Trophoblast cell (in vitro differentiated cells and primary cell): ENCODE measurements at regions not wholly inside any gene's neighbourhood (a gene's known extent, or its start where the extent isn't known, plus 50 kb on each side); places are given as distances from the start of the nearest gene placed in this dataset.

ENCODE experiments used
- DNase-seq, 2 donors: peaks; one replicate each; pipeline ENCODE4 v3.0.0-alpha.2; 2016
- H2AFZ ChIP-seq: 2 replicates; pipeline ENCODE4 v1.6.1; 2013; ENCODE audit warnings: low read length, moderate library complexity, mild to moderate bottlenecking; ENCODE audit not compliant: insufficient read depth, poor library complexity
- H2AK5ac ChIP-seq: 2 replicates; pipeline ENCODE4 v1.6.1; 2013; ENCODE audit warnings: mild to moderate bottlenecking, low read length
- H2BK120ac ChIP-seq: 2 replicates; pipeline ENCODE4 v1.6.1; 2013; ENCODE audit warnings: low read length, mild to moderate bottlenecking, moderate library complexity; ENCODE audit not compliant: insufficient read depth, poor library complexity
- H2BK12ac ChIP-seq: 2 replicates; pipeline ENCODE4 v1.6.1; 2013; ENCODE audit warnings: mild to moderate bottlenecking, low read length, moderate library complexity
- H2BK5ac ChIP-seq: 2 replicates; pipeline ENCODE4 v1.6.1; 2013; ENCODE audit warnings: low read length, low read depth, moderate library complexity, mild to moderate bottlenecking; ENCODE audit not compliant: poor library complexity
- H3K14ac ChIP-seq: 2 replicates; pipeline ENCODE4 v1.6.1; 2013; ENCODE audit warnings: mild to moderate bottlenecking, low read length
- H3K18ac ChIP-seq: 2 replicates; pipeline ENCODE4 v1.6.1; 2013; ENCODE audit warnings: mild to moderate bottlenecking, low read length
- H3K23ac ChIP-seq: 2 replicates; pipeline ENCODE4 v1.6.1; 2013; ENCODE audit warnings: low read length
- H3K27ac ChIP-seq: 2 replicates; pipeline ENCODE4 v1.5.1; 2013; ENCODE audit warnings: low read depth, mild to moderate bottlenecking, inconsistent platforms, low read length, moderate library complexity
- H3K27me3 ChIP-seq: 2 replicates; pipeline ENCODE4 v1.6.1; 2013; ENCODE audit warnings: inconsistent platforms, mild to moderate bottlenecking, low read length, moderate library complexity; ENCODE audit not compliant: insufficient read depth
- H3K36me3 ChIP-seq, 2 experiments: 1 replicate in 1 of 2; 2 replicates in 1 of 2; pipeline ENCODE4 v1.6.1; 2013; ENCODE audit warnings: low read length in 2 of 2, mild to moderate bottlenecking in 2 of 2, moderate library complexity in 1 of 2; ENCODE audit not compliant: insufficient read depth in 2 of 2, control insufficient read depth in 1 of 2
- H3K4ac ChIP-seq: 2 replicates; pipeline ENCODE4 v1.6.1; 2013; ENCODE audit warnings: low read depth, mild to moderate bottlenecking, low read length, moderate library complexity
- H3K4me1 ChIP-seq, 2 experiments: 1 replicate in 1 of 2; 2 replicates in 1 of 2; pipeline ENCODE4 v1.6.1; 2013; ENCODE audit warnings: low read length in 2 of 2, mild to moderate bottlenecking in 2 of 2, moderate library complexity in 1 of 2; ENCODE audit not compliant: insufficient read depth in 2 of 2, control insufficient read depth in 1 of 2
- H3K4me2 ChIP-seq: 2 replicates; pipeline ENCODE4 v1.6.1; 2013; ENCODE audit warnings: inconsistent platforms, mild to moderate bottlenecking, low read length, moderate library complexity
- H3K4me3 ChIP-seq: 2 replicates; pipeline ENCODE4 v1.5.1; 2013; ENCODE audit warnings: mild to moderate bottlenecking, low read depth, low read length, inconsistent platforms
- H3K79me1 ChIP-seq: one replicate; pipeline ENCODE4 v1.6.1; 2013; ENCODE audit warnings: low read length
- H3K79me2 ChIP-seq: 2 replicates; pipeline ENCODE4 v1.6.1; 2013; ENCODE audit warnings: low read length, mild to moderate bottlenecking; ENCODE audit not compliant: control insufficient read depth, insufficient read depth, poor library complexity
- H3K9ac ChIP-seq: 2 replicates; pipeline ENCODE4 v1.6.1; 2013; ENCODE audit warnings: mild to moderate bottlenecking, low read length
- H3K9me3 ChIP-seq: 2 replicates; pipeline ENCODE4 v1.6.1; 2013; ENCODE audit warnings: low read depth, mild to moderate bottlenecking, control low read depth, inconsistent platforms, low read length; ENCODE audit not compliant: insufficient read depth
- H4K12ac ChIP-seq: 2 replicates; pipeline ENCODE4 v1.6.1; 2013; ENCODE audit warnings: low read depth, mild to moderate bottlenecking, low read length, moderate library complexity
- H4K8ac ChIP-seq: 2 replicates; pipeline ENCODE4 v1.6.1; 2013; ENCODE audit warnings: low read depth, mild to moderate bottlenecking, low read length, moderate library complexity
- H4K91ac ChIP-seq: one replicate; pipeline ENCODE4 v1.6.1; 2013; ENCODE audit warnings: low read depth, mild to moderate bottlenecking, low read length, moderate library complexity
- WGBS: extraction: QIAGEN DNeasy Blood & Tissue Kit; methylation state at CpG from one replicate; pipeline ENCODE4 v1.1.7; 2013; ENCODE audit warnings: missing lambda C conversion rate; ENCODE audit not compliant: insufficient read length, insufficient coverage; ENCODE audit errors: extremely low coverage; 5-methylcytosine and 5-hydroxymethylcytosine counted together

DNA sequence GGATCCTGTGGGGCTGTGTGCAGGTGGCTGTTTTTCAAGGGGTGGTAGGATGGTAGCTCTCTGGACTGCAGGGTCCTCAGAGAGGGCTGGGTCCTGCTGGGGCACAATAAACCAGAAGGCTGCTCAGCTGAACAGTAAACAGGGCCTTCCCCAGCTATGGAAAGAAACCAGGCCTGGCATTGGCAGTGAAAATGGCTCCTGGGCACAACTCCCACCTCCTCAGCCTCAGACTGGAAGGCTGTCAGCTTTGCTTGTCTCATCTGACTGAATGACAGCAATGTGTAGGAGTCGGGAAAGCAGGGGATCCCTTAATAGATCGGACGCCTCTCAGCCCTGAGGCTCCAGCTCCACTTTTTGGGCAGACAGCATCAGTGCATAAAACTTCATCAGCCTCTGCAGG is 59.8 kb upstream of the NLRP1 start:
- no peak for DNase-seq
- no peak overlapping the region for H3K4me3 ChIP-seq
- no peak overlapping the region for H3K4me2 ChIP-seq
- no peaks in the 10 kb centered on the region for H3K4me1 ChIP-seq
- no peak overlapping the region for H3K23ac ChIP-seq
- H2BK5ac ChIP-seq, result no peak overlapping the region
- H4K91ac ChIP-seq, result no peak overlapping the region
- H2BK120ac ChIP-seq, result no peak overlapping the region
- H3K27ac ChIP-seq, result no peak overlapping the region
- H2AK5ac ChIP-seq, result no peak overlapping the region
- no peaks in the 10 kb centered on the region for H3K9me3 ChIP-seq
- H2BK12ac ChIP-seq, result no peak overlapping the region
- H3K27me3 ChIP-seq, result no peaks in the 10 kb centered on the region
- no peaks in the 10 kb centered on the region for H3K79me1 ChIP-seq
- no peak overlapping the region for H4K8ac ChIP-seq
- H3K14ac ChIP-seq, result no peak overlapping the region
- H3K4ac ChIP-seq, result no peak overlapping the region
- H4K12ac ChIP-seq, result no peak overlapping the region
- no peak overlapping the region for H3K18ac ChIP-seq
- no peaks in the 10 kb centered on the region for H3K36me3 ChIP-seq
- H3K9ac ChIP-seq, result no peak overlapping the region
- no CpG with 5 or more reads among the region's 3 CpGs for WGBS
- no peak overlapping the region for H2AFZ ChIP-seq
- H3K79me2 ChIP-seq, result no peaks in the 10 kb centered on the region

DNA sequence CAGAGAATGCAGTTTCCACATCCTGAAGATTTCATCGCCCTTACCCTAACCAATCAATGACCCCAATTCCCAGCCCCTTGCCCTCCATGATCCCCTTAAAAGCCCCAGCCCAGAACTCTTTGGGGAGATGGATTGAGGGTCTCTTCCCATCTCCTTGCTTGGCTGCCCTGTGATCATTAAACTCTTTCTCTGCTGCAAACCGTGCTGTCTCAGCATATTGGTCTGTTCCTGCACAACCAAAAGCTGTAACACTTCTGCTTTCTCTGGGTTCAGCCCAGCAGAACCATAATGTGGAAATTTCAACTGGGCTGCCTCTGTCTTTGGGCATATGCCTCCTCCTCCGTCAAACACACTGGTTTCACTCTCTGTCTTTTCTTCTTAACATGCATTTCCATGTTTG is 67.0 kb upstream of the NLRP1 start:
- no CpG with 5 or more reads among the region's 3 CpGs for WGBS
- Histone ChIP-seq H3K4me3 (no peak overlapping the region), H3K14ac (no peak overlapping the region), H3K18ac (no peak overlapping the region), H3K27ac (no peak overlapping the region), H4K12ac (no peak overlapping the region), H4K91ac (no peak overlapping the region), H2AK5ac (no peak overlapping the region), H3K27me3 (no peaks in the 10 kb centered on the region), H2BK120ac (no peak overlapping the region), H2BK5ac (no peak overlapping the region), H3K9me3 (peaks cover 13% of the 10 kb centered on the region), H3K79me2 (no peaks in the 10 kb centered on the region), H3K9ac (no peak overlapping the region), H3K4me2 (no peak overlapping the region), H3K79me1 (no peaks in the 10 kb centered on the region), H3K4ac (no peak overlapping the region), H3K36me3 (peaks cover 0 to 2% of the 10 kb centered on the region in 2 experiments), H3K4me1 (no peaks in the 10 kb centered on the region), H4K8ac (no peak overlapping the region), H3K23ac (no peak overlapping the region), H2BK12ac (no peak overlapping the region), H2AFZ (no peak overlapping the region)
- DNase-seq, result no peak

DNA sequence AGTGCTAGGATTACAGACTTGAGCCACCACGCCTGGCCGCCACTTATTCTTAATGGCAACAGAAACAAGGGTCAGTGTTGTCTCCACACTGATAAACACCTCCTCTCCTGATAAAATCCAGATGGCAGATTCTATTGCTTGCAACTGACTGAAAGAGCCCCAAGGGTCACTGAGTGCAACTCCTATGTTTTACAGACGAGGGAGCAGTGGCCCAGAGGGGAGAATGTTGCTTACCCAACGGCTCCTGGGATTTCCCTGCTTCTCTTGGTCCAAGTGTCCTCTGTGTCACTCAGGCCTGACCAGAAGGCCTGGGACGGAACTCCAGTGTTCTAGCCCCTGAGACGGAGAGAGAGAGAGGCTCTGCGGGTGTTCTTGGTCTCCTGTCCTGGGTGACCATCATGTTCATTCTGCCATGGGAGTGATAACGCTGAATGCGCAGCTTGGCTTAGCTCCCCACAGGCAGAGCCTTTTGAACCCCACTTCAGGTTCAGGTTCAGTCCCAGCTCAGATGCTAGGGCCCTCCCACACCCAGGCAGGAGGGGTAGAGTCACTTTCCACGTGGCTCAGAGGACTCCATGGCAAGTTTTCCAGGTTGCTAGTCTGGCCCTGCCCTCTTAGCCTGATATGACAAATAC is 77.3 kb upstream of the NLRP1 start:
- no peak for DNase-seq
- Histone ChIP-seq H2AK5ac (no peak overlapping the region), H3K4ac (no peak overlapping the region), H3K4me2 (no peak overlapping the region), H3K4me3 (no peak overlapping the region), H3K23ac (no peak overlapping the region), H3K9me3 (no peaks in the 10 kb centered on the region), H4K91ac (no peak overlapping the region), H3K9ac (no peak overlapping the region), H4K8ac (no peak overlapping the region), H4K12ac (no peak overlapping the region), H3K27me3 (no peaks in the 10 kb centered on the region), H2BK5ac (no peak overlapping the region), H3K18ac (no peak overlapping the region), H2AFZ (no peak overlapping the region), H2BK120ac (no peak overlapping the region), H3K79me1 (no peaks in the 10 kb centered on the region), H3K36me3 (no peaks in the 10 kb centered on the region), H3K14ac (no peak overlapping the region), H3K27ac (no peak overlapping the region), H3K4me1 (no peaks in the 10 kb centered on the region), H3K79me2 (no peaks in the 10 kb centered on the region), H2BK12ac (no peak overlapping the region)
- whole genome bisulfite sequencing, result no CpG with 5 or more reads among the region's 10 CpGs

DNA sequence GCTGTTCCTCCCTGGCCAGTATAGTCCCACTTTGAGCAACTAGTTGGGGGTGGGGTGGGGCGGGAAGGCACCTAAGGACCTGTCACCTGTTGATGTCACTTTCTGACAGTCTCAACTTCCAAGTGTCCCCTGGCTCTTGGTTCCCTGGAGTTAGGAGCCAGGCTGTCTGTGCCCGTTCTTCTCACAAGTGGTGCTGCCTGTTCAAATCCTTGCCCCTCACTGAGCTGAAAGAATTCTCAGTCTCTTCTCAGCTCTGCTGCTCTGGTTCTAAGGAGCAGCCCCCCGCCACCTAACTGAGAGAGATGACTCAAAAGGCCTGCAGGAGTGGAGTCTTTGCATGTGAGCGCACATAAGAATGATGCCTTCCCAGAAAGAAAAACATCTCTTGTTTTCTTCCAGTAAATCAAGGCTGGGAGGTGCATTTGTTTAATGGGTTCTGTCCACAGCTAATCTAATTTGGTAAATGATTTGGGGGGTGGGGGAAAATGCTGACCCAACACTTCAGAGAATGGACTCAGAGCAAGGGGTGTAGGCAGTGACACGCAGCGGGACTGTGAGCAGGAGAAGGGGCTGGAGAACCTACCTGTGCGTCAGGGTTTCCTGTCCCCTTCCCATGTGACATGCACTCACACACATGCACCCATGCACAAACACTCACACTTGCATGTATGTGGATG is 78.2 kb upstream of the NLRP1 start:
- H3K9me3 ChIP-seq, result no peaks in the 10 kb centered on the region
- H2BK5ac ChIP-seq, result no peak overlapping the region
- no peaks in the 10 kb centered on the region for H3K27me3 ChIP-seq
- no peak overlapping the region for H2AK5ac ChIP-seq
- H3K4me2 ChIP-seq, result no peak overlapping the region
- no peak overlapping the region for H4K12ac ChIP-seq
- H4K8ac ChIP-seq, result no peak overlapping the region
- no peaks in the 10 kb centered on the region for H3K4me1 ChIP-seq
- no peak overlapping the region for H3K4ac ChIP-seq
- H3K9ac ChIP-seq, result no peak overlapping the region
- H3K36me3 ChIP-seq, result no peaks in the 10 kb centered on the region
- H3K23ac ChIP-seq, result no peak overlapping the region
- H3K14ac ChIP-seq, result no peak overlapping the region
- H3K79me1 ChIP-seq, result no peaks in the 10 kb centered on the region
- H3K79me2 ChIP-seq, result no peaks in the 10 kb centered on the region
- no peak overlapping the region for H2BK12ac ChIP-seq
- H4K91ac ChIP-seq, result no peak overlapping the region
- H2AFZ ChIP-seq, result no peak overlapping the region
- H3K4me3 ChIP-seq, result no peak overlapping the region
- H3K27ac ChIP-seq, result no peak overlapping the region
- WGBS, result no CpG with 5 or more reads among the region's 7 CpGs
- no peak for DNase-seq
- H2BK120ac ChIP-seq, result no peak overlapping the region
- H3K18ac ChIP-seq, result no peak overlapping the region
